ENCODE measurements at regions not wholly inside any gene's neighbourhood (a gene's known extent, or its start where the extent isn't known, plus 50 kb on each side); places are given as distances from the start of the nearest gene placed in this dataset.
"Not testable (repeated sequence)": the region's sequence is repeated elsewhere in the genome, so short reads cannot be mapped to it uniquely, and the experiment has no call there.

DNA sequence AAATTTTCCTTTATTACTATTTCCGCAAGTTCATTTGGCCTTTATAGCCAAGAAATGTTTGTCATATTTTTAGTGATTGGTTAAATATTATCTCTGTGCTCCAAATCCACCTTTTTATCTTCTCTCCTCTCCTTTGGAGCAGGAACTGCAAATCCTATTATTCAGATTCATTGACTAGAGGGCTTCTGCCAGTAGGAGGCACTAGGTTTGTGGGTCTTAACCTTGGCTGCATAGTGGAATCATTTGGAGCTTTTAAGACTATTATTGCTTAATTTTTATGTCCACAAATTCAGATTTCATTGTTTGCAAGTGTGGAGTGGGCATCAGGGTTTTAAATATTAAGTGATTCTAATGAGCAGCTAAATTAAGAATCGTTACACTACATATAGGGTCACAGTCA lies 75.3 kb upstream of the SYT10 start:
- H3K9me3 ChIP-seq (ENCODE audit: control insufficient read depth, insufficient read depth, low read depth, low read length), result no peaks in the 10 kb centered on the region
- TF ChIP-seq, protein P1, sequence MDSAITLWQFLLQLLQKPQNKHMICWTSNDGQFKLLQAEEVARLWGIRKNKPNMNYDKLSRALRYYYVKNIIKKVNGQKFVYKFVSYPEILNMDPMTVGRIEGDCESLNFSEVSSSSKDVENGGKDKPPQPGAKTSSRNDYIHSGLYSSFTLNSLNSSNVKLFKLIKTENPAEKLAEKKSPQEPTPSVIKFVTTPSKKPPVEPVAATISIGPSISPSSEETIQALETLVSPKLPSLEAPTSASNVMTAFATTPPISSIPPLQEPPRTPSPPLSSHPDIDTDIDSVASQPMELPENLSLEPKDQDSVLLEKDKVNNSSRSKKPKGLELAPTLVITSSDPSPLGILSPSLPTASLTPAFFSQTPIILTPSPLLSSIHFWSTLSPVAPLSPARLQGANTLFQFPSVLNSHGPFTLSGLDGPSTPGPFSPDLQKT (IDR thresholded peaks at IDR 0.05; ENCODE audit: borderline replicate concordance, low read depth, low read length), result no peak
- TF ChIP-seq ZNF426 (tag by site-specific recombination; IDR thresholded peaks at IDR 0.05) (no peak), ZNF274 (IDR thresholded peaks at IDR 0.05; ENCODE audit: low read length) (no peak), ZNF274 (tag by site-specific recombination; IDR thresholded peaks at IDR 0.05; ENCODE audit: borderline replicate concordance) (no peak)
- TF ChIP-seq, protein P2, sequence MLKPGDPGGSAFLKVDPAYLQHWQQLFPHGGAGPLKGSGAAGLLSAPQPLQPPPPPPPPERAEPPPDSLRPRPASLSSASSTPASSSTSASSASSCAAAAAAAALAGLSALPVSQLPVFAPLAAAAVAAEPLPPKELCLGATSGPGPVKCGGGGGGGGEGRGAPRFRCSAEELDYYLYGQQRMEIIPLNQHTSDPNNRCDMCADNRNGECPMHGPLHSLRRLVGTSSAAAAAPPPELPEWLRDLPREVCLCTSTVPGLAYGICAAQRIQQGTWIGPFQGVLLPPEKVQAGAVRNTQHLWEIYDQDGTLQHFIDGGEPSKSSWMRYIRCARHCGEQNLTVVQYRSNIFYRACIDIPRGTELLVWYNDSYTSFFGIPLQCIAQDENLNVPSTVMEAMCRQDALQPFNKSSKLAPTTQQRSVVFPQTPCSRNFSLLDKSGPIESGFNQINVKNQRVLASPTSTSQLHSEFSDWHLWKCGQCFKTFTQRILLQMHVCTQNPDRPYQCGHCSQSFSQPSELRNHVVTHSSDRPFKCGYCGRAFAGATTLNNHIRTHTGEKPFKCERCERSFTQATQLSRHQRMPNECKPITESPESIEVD (tag by site-specific recombination; IDR thresholded peaks at IDR 0.05), result no peak
- no peaks in the 10 kb centered on the region for H3K36me3 ChIP-seq (ENCODE audit: control insufficient read depth in 2 of 2, insufficient read depth in 1 of 2, low read length in 2 of 2)

DNA sequence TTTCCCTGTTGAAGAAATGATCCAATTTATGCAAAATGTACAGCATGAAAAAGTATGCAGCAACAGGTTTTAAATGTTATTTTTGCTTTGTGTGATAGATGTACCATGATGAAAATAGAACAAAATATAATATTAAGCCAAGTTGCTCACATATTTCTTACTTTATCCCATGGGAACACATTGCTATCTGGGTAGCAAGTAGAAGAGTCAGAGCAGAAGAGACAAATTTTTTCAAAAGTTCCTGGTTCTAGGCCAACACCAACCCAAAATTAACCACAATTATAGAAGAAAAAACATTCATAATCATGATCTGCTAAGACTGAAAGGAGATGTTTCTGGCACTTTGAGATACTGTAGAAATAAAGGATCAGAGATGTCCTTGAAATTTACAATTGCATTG lies 79.9 kb upstream of the SYT10 start:
- Histone ChIP-seq H3K9me3 (ENCODE audit: control insufficient read depth, insufficient read depth, low read depth, low read length) (no peaks in the 10 kb centered on the region), H3K36me3 (ENCODE audit: control insufficient read depth in 2 of 2, insufficient read depth in 1 of 2, low read length in 2 of 2) (no peaks in the 10 kb centered on the region), H3K27ac (ENCODE audit: extremely low read depth, low read depth, low read length) (no peak overlapping the region), H3K4me3 (ENCODE audit: low read depth, low read length) (no peak overlapping the region), H3K4me1 (ENCODE audit: control insufficient read depth, insufficient read depth, low read length) (no peaks in the 10 kb centered on the region)
- POLR2A ChIA-PET, result no interaction called here
- TF ChIP-seq ZNF19 (tag by site-specific recombination; IDR thresholded peaks at IDR 0.05; ENCODE audit: low read depth) (no peak), ZNF645 (tag by site-specific recombination; IDR thresholded peaks at IDR 0.05) (no peak), KLF8 (tag by site-specific recombination; IDR thresholded peaks at IDR 0.05) (no peak), ZNF423 (tag by site-specific recombination; IDR thresholded peaks at IDR 0.05) (no peak)
- TF ChIP-seq, protein P3, sequence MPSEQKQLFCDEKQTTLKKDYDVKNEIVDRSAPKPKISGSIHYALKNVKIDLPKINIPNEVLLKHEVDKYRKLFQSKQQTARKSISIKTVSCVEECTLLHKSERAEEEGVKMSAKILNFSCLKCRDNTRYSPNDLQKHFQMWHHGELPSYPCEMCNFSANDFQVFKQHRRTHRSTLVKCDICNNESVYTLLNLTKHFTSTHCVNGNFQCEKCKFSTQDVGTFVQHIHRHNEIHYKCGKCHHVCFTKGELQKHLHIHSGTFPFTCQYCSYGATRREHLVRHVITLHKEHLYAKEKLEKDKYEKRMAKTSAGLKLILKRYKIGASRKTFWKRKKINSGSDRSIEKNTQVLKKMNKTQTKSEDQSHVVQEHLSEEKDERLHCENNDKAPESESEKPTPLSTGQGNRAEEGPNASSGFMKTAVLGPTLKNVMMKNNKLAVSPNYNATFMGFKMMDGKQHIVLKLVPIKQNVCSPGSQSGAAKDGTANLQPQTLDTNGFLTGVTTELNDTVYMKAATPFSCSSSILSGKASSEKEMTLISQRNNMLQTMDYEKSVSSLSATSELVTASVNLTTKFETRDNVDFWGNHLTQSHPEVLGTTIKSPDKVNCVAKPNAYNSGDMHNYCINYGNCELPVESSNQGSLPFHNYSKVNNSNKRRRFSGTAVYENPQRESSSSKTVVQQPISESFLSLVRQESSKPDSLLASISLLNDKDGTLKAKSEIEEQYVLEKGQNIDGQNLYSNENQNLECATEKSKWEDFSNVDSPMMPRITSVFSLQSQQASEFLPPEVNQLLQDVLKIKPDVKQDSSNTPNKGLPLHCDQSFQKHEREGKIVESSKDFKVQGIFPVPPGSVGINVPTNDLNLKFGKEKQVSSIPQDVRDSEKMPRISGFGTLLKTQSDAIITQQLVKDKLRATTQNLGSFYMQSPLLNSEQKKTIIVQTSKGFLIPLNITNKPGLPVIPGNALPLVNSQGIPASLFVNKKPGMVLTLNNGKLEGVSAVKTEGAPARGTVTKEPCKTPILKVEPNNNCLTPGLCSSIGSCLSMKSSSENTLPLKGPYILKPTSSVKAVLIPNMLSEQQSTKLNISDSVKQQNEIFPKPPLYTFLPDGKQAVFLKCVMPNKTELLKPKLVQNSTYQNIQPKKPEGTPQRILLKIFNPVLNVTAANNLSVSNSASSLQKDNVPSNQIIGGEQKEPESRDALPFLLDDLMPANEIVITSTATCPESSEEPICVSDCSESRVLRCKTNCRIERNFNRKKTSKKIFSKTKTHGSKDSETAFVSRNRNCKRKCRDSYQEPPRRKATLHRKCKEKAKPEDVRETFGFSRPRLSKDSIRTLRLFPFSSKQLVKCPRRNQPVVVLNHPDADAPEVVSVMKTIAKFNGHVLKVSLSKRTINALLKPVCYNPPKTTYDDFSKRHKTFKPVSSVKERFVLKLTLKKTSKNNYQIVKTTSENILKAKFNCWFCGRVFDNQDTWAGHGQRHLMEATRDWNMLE (tag by site-specific recombination; conservative IDR thresholded peaks at IDR 0.05; ENCODE audit: low read depth), result no peak
- CTCF ChIA-PET, result no interaction called here

More for the DNA sequence above, 75.3 kb upstream of the SYT10 start:
- Histone ChIP-seq H3K4me1 (ENCODE audit: control insufficient read depth, insufficient read depth, low read length) (no peaks in the 10 kb centered on the region), H3K27ac (ENCODE audit: extremely low read depth, low read depth, low read length) (no peak overlapping the region), H3K4me3 (ENCODE audit: low read depth, low read length) (no peak overlapping the region)
- ChIA-PET POLR2A (no interaction called here), CTCF (interaction anchor here (0.6 to 1.2 kb wide), 5 partner anchors 11 to 688 kb away, joined by 3 to 4 read pairs (median 3); no protein-coding TSS in a partner anchor)

GRCh38 chr12:33520505-33521302 lies 81.1 kb upstream of the SYT10 start:
- H3K4me1 ChIP-seq (ENCODE audit: control insufficient read depth, insufficient read depth, low read length); H3K36me3 ChIP-seq (ENCODE audit: control insufficient read depth in 2 of 2, insufficient read depth in 1 of 2, low read length in 2 of 2); POLR2A ChIA-PET; H3K27ac ChIP-seq (ENCODE audit: extremely low read depth, low read depth, low read length); H3K9me3 ChIP-seq (ENCODE audit: control insufficient read depth, insufficient read depth, low read depth, low read length); CTCF ChIA-PET: not testable (repeated sequence)
- H3K4me3 ChIP-seq (ENCODE audit: low read depth, low read length), result peak overlapping the region; percentile 10; the same call in 1 of the 2 replicates
- peak; percentile 92 for TF ChIP-seq ZBTB17 (tag by site-specific recombination; IDR thresholded peaks at IDR 0.05)
- TF ChIP-seq YY1 (tag by site-specific recombination; IDR thresholded peaks at IDR 0.05), result peak; percentile 46; the same call in 1 of the 2 replicates
- peak; percentile 90 for TF ChIP-seq SCRT2 (tag by site-specific recombination; IDR thresholded peaks at IDR 0.05)
